DOHH2 (cell line): ENCODE measurements at regions not wholly inside any gene's neighbourhood (a gene's known extent, or its start where the extent isn't known, plus 50 kb on each side); places are given as distances from the start of the nearest gene placed in this dataset.

Source experiments
- EZH2phosphoT487 ChIP-seq: fragments of 200-600 bp; sonication (generic); IDR thresholded peaks from 2 replicates; pipeline ENCODE4 v1.6.1; 2017; ENCODE audit warnings: borderline replicate concordance, mild to moderate bottlenecking, antibody characterized with exemption, low read length, moderate library complexity, mixed read lengths
- TF ChIP-seq, protein P1 (sequence below): fragments of 200-600 bp; sonication (generic); IDR thresholded peaks from one replicate; pipeline ENCODE4 v1.5.1; 2014; ENCODE audit warnings: antibody characterized with exemption, mild to moderate bottlenecking, low read depth, low read length; ENCODE audit not compliant: poor library complexity, severe bottlenecking

GRCh38 chr1:55844322-55844721, 629.2 kb upstream of the USP24 start:
- TF ChIP-seq, protein P1, sequence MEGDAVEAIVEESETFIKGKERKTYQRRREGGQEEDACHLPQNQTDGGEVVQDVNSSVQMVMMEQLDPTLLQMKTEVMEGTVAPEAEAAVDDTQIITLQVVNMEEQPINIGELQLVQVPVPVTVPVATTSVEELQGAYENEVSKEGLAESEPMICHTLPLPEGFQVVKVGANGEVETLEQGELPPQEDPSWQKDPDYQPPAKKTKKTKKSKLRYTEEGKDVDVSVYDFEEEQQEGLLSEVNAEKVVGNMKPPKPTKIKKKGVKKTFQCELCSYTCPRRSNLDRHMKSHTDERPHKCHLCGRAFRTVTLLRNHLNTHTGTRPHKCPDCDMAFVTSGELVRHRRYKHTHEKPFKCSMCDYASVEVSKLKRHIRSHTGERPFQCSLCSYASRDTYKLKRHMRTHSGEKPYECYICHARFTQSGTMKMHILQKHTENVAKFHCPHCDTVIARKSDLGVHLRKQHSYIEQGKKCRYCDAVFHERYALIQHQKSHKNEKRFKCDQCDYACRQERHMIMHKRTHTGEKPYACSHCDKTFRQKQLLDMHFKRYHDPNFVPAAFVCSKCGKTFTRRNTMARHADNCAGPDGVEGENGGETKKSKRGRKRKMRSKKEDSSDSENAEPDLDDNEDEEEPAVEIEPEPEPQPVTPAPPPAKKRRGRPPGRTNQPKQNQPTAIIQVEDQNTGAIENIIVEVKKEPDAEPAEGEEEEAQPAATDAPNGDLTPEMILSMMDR, result no peak
- TF ChIP-seq EZH2phosphoT487, result no peak
